DND-41 (cell line): ENCODE measurements at regions not wholly inside any gene's neighbourhood (a gene's known extent, or its start where the extent isn't known, plus 50 kb on each side); places are given as distances from the start of the nearest gene placed in this dataset.

Experiments used
- EZH2 ChIP-seq: IDR thresholded peaks from 3 replicates; pipeline ENCODE4 v1.6.1; 2012; ENCODE audit warnings: borderline replicate concordance, low read depth, mild to moderate bottlenecking, moderate library complexity, low read length, inconsistent platforms; ENCODE audit not compliant: severe bottlenecking
- TF ChIP-seq, protein P1 (sequence below): IDR thresholded peaks from 2 replicates; pipeline ENCODE4 v1.5.1; 2012; ENCODE audit warnings: borderline replicate concordance, low read length, moderate library complexity, mild to moderate bottlenecking; ENCODE audit not compliant: poor library complexity, severe bottlenecking; ENCODE audit errors: extremely low read depth

DNA sequence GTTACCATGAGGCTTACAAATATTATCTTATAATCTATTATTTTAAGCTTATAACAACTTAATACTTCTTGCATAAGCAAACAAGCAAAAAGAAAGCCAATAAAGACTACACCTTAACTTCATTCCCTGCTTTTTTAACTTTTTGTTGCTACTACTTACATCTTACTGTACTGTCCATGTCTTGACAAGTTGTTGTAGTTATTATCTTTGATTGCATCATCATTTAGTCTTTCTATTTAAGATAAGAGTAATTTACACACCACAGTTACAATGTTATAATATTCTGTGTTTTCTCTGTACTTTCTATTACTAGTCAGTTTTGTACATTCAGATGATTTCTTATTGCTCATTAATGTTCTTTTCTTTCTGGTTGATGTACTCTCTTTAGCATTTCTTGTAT, 346.6 kb downstream of the SMARCA1 start:
- TF ChIP-seq, protein P1, sequence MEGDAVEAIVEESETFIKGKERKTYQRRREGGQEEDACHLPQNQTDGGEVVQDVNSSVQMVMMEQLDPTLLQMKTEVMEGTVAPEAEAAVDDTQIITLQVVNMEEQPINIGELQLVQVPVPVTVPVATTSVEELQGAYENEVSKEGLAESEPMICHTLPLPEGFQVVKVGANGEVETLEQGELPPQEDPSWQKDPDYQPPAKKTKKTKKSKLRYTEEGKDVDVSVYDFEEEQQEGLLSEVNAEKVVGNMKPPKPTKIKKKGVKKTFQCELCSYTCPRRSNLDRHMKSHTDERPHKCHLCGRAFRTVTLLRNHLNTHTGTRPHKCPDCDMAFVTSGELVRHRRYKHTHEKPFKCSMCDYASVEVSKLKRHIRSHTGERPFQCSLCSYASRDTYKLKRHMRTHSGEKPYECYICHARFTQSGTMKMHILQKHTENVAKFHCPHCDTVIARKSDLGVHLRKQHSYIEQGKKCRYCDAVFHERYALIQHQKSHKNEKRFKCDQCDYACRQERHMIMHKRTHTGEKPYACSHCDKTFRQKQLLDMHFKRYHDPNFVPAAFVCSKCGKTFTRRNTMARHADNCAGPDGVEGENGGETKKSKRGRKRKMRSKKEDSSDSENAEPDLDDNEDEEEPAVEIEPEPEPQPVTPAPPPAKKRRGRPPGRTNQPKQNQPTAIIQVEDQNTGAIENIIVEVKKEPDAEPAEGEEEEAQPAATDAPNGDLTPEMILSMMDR: no peak
- TF ChIP-seq EZH2: no peak
